ENCODE measurements at regions not wholly inside any gene's neighbourhood (a gene's known extent, or its start where the extent isn't known, plus 50 kb on each side); places are given as distances from the start of the nearest gene placed in this dataset.

DNA sequence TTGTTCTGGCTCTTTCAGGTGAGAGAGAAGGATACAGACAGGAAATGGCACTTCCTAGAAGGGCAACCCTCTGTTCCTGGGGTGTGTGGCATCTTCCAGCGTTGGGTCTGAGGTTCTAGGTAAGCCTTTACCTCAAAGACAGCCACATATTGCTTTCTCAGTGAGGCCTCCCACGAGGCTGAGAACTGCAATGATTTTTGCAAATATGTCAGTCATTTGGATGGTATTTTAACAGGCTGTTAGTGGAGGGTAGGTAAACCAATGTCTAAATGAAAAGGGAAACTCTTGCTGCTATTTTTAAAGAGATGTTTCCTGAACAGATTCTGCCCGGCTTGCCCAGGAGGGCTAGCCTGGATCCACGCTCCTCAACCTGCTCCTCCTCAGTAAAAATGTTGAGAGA is 240.3 kb upstream of the KLF6 start:
- no peaks in the 10 kb centered on the region for H3K79me2 ChIP-seq (ENCODE audit: control insufficient read depth, insufficient read depth, low read length)

More for the DNA sequence above, 240.3 kb upstream of the KLF6 start:
- intact Hi-C loops (cut with micrococcal nuclease): no loop called here
- no peak overlapping the region for H2AFZ ChIP-seq (ENCODE audit: low read depth, low read length)
- TF ChIP-seq, protein P1, sequence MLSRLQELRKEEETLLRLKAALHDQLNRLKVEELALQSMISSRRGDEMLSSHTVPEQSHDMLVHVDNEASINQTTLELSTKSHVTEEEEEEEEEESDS (CRISPR knock-in tag; IDR thresholded peaks at IDR 0.05): no peak
- no peak for TF ChIP-seq HMG20B (CRISPR knock-in tag; IDR thresholded peaks at IDR 0.05)
- no peak for TF ChIP-seq CXXC5 (CRISPR knock-in tag; IDR thresholded peaks at IDR 0.05)
- TF ChIP-seq RFX7 (CRISPR knock-in tag; IDR thresholded peaks at IDR 0.05): no peak
- TF ChIP-seq NFATC3 (IDR thresholded peaks at IDR 0.05): no peak
- no peak for TF ChIP-seq HIVEP1 (CRISPR knock-in tag; IDR thresholded peaks at IDR 0.05)
- TF ChIP-seq ZNF518B (CRISPR knock-in tag; IDR thresholded peaks at IDR 0.05): no peak
- TF ChIP-seq MAX (CRISPR knock-in tag; IDR thresholded peaks at IDR 0.05): no peak
- TF ChIP-seq GABPA (tag; conservative IDR thresholded peaks at IDR 0.05; ENCODE audit: low read depth): no peak
- no peak for TF ChIP-seq POLR3G (IDR thresholded peaks at IDR 0.05; ENCODE audit: extremely low read depth, insufficient read length, insufficient replicate concordance)
- TF ChIP-seq NCOA1 (IDR thresholded peaks at IDR 0.05; ENCODE audit: low read depth): no peak
- H4K20me1 ChIP-seq (replicated peaks; ENCODE audit: control insufficient read depth, insufficient read depth, low read length): no peaks in the 10 kb centered on the region
- ATAC-seq (no peak), FAIRE-seq (no peak), DNase-seq (ENCODE audit: extremely low read depth in 1 of 4, low spot score in 3 of 4) (no peak)
- no peak overlapping the region for H3K4me2 ChIP-seq (ENCODE audit: insufficient read depth, low read length)
- WGBS (ENCODE audit: insufficient coverage, low coverage, missing lambda C conversion rate): 20% methylated on average over 4 of the region's 4 CpGs
- no peak overlapping the region for H3K27ac ChIP-seq (ENCODE audit: extremely low read depth, low read depth, low read length)
- ChIA-PET POLR2A (no interaction called here), CTCF (ENCODE audit: low intra/inter-chr PET ratio) (no interaction called here)
- BruUV-seq (replicated peaks): no TSS peak
- H3K9ac ChIP-seq (ENCODE audit: insufficient read depth in 1 of 2, low read depth in 2 of 2, low read length in 2 of 2): no peak overlapping the region
- H3K9me1 ChIP-seq (ENCODE audit: control insufficient read depth, insufficient read depth, low read length): no peaks in the 10 kb centered on the region
- H3K36me3 ChIP-seq (ENCODE audit: control insufficient read depth, insufficient read depth, low read length): no peaks in the 10 kb centered on the region
- H3K4me3 ChIP-seq: no peak overlapping the region
- no peaks in the 10 kb centered on the region for H3K4me1 ChIP-seq (replicated peaks in 1 of 2; ENCODE audit: control insufficient read depth in 2 of 2, insufficient read depth in 2 of 2, low read length in 2 of 2)
- peaks cover 21 to 33% of the 10 kb centered on the region in 2 experiments for H3K27me3 ChIP-seq (ENCODE audit: control insufficient read depth in 2 of 2, insufficient read depth in 2 of 2, low read length in 2 of 2)
- H3K9me3 ChIP-seq (replicated peaks; ENCODE audit: control insufficient read depth, insufficient read depth, low read depth, low read length): no peaks in the 10 kb centered on the region
- in situ Hi-C loops (cut with MboI): no loop called here

Data from K562 (cell line).